ENCODE measurements at regions not wholly inside any gene's neighbourhood (a gene's known extent, or its start where the extent isn't known, plus 50 kb on each side); places are given as distances from the start of the nearest gene placed in this dataset.

- TF ChIP-seq CTCF (IDR thresholded peaks at IDR 0.05), result no peak
- no peak for TF ChIP-seq EZH2 (IDR thresholded peaks at IDR 0.05; ENCODE audit: borderline replicate concordance, insufficient read depth, low read depth, low read length, poor library complexity, severe bottlenecking)
These were observed 126.7 kb upstream of the BCL9 start for GRCh38 chr1:147414505-147415163.

Data from B cell (primary cell).